ENCODE measurements at regions not wholly inside any gene's neighbourhood (a gene's known extent, or its start where the extent isn't known, plus 50 kb on each side); places are given as distances from the start of the nearest gene placed in this dataset.

- TF ChIP-seq CTCF (conservative IDR thresholded peaks at IDR 0.05; ENCODE audit: low read depth, low read length) = no peak
- no peak for TF ChIP-seq EZH2phosphoT487 (IDR thresholded peaks at IDR 0.05; ENCODE audit: borderline replicate concordance, low read length)
- TF ChIP-seq EZH2 (IDR thresholded peaks at IDR 0.05; ENCODE audit: low read length, unreplicated experiment) = no peak
Observed at GRCh38 chr14:71361874-71362273, 454.6 kb downstream of the PCNX1 start.
